ENCODE measurements at regions not wholly inside any gene's neighbourhood (a gene's known extent, or its start where the extent isn't known, plus 50 kb on each side); places are given as distances from the start of the nearest gene placed in this dataset.

DNA sequence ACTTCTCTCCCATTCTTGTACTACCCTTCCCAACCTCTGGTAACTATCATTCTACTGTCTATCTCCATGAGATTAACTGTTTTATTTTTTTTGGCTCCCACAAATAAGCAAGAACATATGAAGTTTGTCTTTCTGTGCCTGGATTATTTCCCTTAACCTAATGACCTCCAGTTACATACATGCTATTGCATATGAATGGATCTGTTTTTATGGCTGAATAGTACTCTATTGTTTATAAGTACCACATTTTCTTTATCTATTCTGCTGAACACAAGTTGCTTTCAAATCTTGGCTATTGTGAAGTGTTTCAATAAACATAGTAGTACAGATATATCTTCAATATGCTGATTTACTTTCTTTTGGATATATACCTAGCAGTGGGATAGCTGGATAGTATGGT lies 376.6 kb upstream of the KCND2 start:
- Histone ChIP-seq H4K8ac (ENCODE audit: low read length) (no peak overlapping the region), H4K91ac (ENCODE audit: low read length) (no peak overlapping the region), H2BK15ac (ENCODE audit: low read depth, poor library complexity, severe bottlenecking) (no peak overlapping the region), H3K9me3 (ENCODE audit: control insufficient read depth, low read length) (peaks cover 7% of the 10 kb centered on the region), H3K23ac (ENCODE audit: low read length in 2 of 2) (no peak overlapping the region), H3K9ac (ENCODE audit: low read length) (no peak overlapping the region), H2BK5ac (ENCODE audit: low read depth, low read length, poor library complexity, severe bottlenecking) (no peak overlapping the region), H2AFZ (ENCODE audit: low read depth, low read length) (no peak overlapping the region), H3K4me1 (ENCODE audit: control insufficient read depth, insufficient read depth, low read depth, low read length) (no peaks in the 10 kb centered on the region), H3K27ac (ENCODE audit: low read length, poor library complexity, severe bottlenecking) (no peak overlapping the region), H3K27me3 (ENCODE audit: control insufficient read depth in 1 of 2, insufficient read depth in 1 of 2, low read length in 2 of 2) (no peaks in the 10 kb centered on the region), H2AK5ac (ENCODE audit: low read length, severe bottlenecking) (no peak overlapping the region), H3K36me3 (ENCODE audit: control insufficient read depth in 1 of 2, insufficient read depth in 2 of 2, low read depth in 1 of 2, low read length in 2 of 2) (no peaks in the 10 kb centered on the region), H3K4ac (ENCODE audit: low read depth in 1 of 2, low read length in 2 of 2) (no peak overlapping the region), H3K14ac (ENCODE audit: low read length in 2 of 2) (no peak overlapping the region), H2BK120ac (ENCODE audit: low read depth, low read length) (no peak overlapping the region), H3K4me3 (ENCODE audit: insufficient read depth in 1 of 2, low read depth in 1 of 2, low read length in 2 of 2) (no peak overlapping the region), H3K79me1 (replicated peaks; ENCODE audit: low read length, poor library complexity, severe bottlenecking) (no peaks in the 10 kb centered on the region), H3K18ac (ENCODE audit: low read depth in 1 of 2, low read length in 2 of 2) (no peak overlapping the region), H3K4me2 (ENCODE audit: low read length, poor library complexity, severe bottlenecking) (no peak overlapping the region), H2BK12ac (ENCODE audit: low read length in 2 of 2) (no peak overlapping the region)
- DNase-seq = no peak

DNA sequence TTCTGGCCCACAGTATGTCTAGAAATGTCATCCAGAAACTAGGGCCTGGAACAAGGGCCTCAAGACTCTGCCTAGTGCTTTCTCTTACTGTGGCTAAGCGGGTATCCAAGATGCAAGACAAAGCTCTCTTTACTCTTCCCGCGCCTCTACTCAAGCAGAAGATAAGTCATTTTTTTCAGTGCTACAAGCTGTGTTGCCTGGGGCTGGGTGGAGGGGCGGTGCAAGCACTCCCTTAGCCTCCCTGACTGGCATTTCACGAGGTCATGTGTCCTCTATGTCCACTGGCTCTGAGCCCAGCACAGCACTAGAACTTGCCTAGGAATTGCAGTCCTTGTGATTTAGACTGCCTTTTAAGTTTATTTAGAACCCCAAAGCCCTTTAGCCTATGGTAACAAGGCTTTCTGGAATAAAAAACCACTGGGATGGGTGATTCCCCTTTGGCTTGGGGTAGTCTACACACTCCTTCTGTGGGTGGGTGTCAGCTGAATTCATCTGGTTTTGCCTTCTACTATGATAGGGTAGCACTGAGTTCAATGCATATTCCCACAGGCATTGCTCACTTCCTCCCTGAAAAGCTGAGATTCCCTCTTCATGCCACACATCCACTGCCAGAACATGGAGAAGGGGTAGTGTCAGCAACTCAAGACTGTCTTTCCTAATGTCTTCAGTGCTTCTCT lies 371.8 kb upstream of the KCND2 start:
- Histone ChIP-seq H3K4me2 (ENCODE audit: low read length, poor library complexity, severe bottlenecking) (no peak overlapping the region), H3K14ac (ENCODE audit: low read length in 2 of 2) (no peak overlapping the region), H3K27ac (ENCODE audit: low read length, poor library complexity, severe bottlenecking) (no peak overlapping the region), H3K9me3 (ENCODE audit: control insufficient read depth, low read length) (peaks cover 7% of the 10 kb centered on the region), H3K79me1 (replicated peaks; ENCODE audit: low read length, poor library complexity, severe bottlenecking) (no peaks in the 10 kb centered on the region), H2AFZ (ENCODE audit: low read depth, low read length) (no peak overlapping the region), H4K8ac (ENCODE audit: low read length) (no peak overlapping the region), H2BK12ac (ENCODE audit: low read length in 2 of 2) (no peak overlapping the region), H3K27me3 (ENCODE audit: control insufficient read depth in 1 of 2, insufficient read depth in 1 of 2, low read length in 2 of 2) (no peaks in the 10 kb centered on the region), H3K4me3 (ENCODE audit: insufficient read depth in 1 of 2, low read depth in 1 of 2, low read length in 2 of 2) (no peak overlapping the region), H2AK5ac (ENCODE audit: low read length, severe bottlenecking) (no peak overlapping the region), H3K23ac (ENCODE audit: low read length in 2 of 2) (no peak overlapping the region), H3K36me3 (ENCODE audit: control insufficient read depth in 1 of 2, insufficient read depth in 2 of 2, low read depth in 1 of 2, low read length in 2 of 2) (no peaks in the 10 kb centered on the region), H3K4me1 (ENCODE audit: control insufficient read depth, insufficient read depth, low read depth, low read length) (no peaks in the 10 kb centered on the region), H3K4ac (ENCODE audit: low read depth in 1 of 2, low read length in 2 of 2) (no peak overlapping the region), H4K91ac (ENCODE audit: low read length) (no peak overlapping the region), H3K9ac (ENCODE audit: low read length) (no peak overlapping the region), H2BK120ac (ENCODE audit: low read depth, low read length) (no peak overlapping the region), H2BK15ac (ENCODE audit: low read depth, poor library complexity, severe bottlenecking) (no peak overlapping the region), H2BK5ac (ENCODE audit: low read depth, low read length, poor library complexity, severe bottlenecking) (no peak overlapping the region), H3K18ac (ENCODE audit: low read depth in 1 of 2, low read length in 2 of 2) (no peak overlapping the region)
- WGBS = 89% methylated on average over 5 of the region's 5 CpGs
- no peak for DNase-seq

DNA sequence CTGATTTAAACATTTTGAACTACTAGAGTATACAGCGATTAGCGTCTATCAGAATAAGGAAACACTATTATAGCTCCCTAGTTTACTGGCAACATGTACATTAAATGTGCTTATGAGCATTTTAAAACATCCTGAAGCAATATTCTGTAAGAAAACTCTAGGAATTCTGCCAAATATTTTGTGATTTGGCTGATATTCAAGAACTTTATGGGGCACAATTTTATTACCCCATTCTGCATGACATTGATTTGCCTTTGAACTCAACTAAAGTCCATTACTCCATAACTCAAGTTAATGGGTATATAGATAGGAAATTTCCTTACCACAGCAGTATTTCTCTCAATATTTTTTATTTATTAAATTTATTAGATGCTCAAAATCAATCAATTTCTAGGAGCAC lies 369.9 kb upstream of the KCND2 start:
- H4K91ac ChIP-seq (ENCODE audit: low read length) = no peak overlapping the region
- H3K9me3 ChIP-seq (ENCODE audit: control insufficient read depth, low read length) = no peaks in the 10 kb centered on the region
- no peak overlapping the region for H2AFZ ChIP-seq (ENCODE audit: low read depth, low read length)
- H4K8ac ChIP-seq (ENCODE audit: low read length) = no peak overlapping the region
- H3K36me3 ChIP-seq (ENCODE audit: control insufficient read depth in 1 of 2, insufficient read depth in 2 of 2, low read depth in 1 of 2, low read length in 2 of 2) = no peaks in the 10 kb centered on the region
- no peak overlapping the region for H3K4me2 ChIP-seq (ENCODE audit: low read length, poor library complexity, severe bottlenecking)
- no CpG with 5 or more reads among the region's 2 CpGs for WGBS
- no peak overlapping the region for H3K4ac ChIP-seq (ENCODE audit: low read depth in 1 of 2, low read length in 2 of 2)
- no peak overlapping the region for H3K9ac ChIP-seq (ENCODE audit: low read length)
- no peak for DNase-seq
- no peak overlapping the region for H3K27ac ChIP-seq (ENCODE audit: low read length, poor library complexity, severe bottlenecking)
- no peaks in the 10 kb centered on the region for H3K4me1 ChIP-seq (ENCODE audit: control insufficient read depth, insufficient read depth, low read depth, low read length)
- no peak overlapping the region for H3K18ac ChIP-seq (ENCODE audit: low read depth in 1 of 2, low read length in 2 of 2)
- H3K14ac ChIP-seq (ENCODE audit: low read length in 2 of 2) = no peak overlapping the region
- H3K27me3 ChIP-seq (ENCODE audit: control insufficient read depth in 1 of 2, insufficient read depth in 1 of 2, low read length in 2 of 2) = no peaks in the 10 kb centered on the region
- H3K79me1 ChIP-seq (replicated peaks; ENCODE audit: low read length, poor library complexity, severe bottlenecking) = no peaks in the 10 kb centered on the region
- H2BK15ac ChIP-seq (ENCODE audit: low read depth, poor library complexity, severe bottlenecking) = no peak overlapping the region
- H3K23ac ChIP-seq (ENCODE audit: low read length in 2 of 2) = no peak overlapping the region
- no peak overlapping the region for H2BK120ac ChIP-seq (ENCODE audit: low read depth, low read length)
- H2BK12ac ChIP-seq (ENCODE audit: low read length in 2 of 2) = no peak overlapping the region
- H2AK5ac ChIP-seq (ENCODE audit: low read length, severe bottlenecking) = no peak overlapping the region
- no peak overlapping the region for H3K4me3 ChIP-seq (ENCODE audit: insufficient read depth in 1 of 2, low read depth in 1 of 2, low read length in 2 of 2)
- H2BK5ac ChIP-seq (ENCODE audit: low read depth, low read length, poor library complexity, severe bottlenecking) = no peak overlapping the region

DNA sequence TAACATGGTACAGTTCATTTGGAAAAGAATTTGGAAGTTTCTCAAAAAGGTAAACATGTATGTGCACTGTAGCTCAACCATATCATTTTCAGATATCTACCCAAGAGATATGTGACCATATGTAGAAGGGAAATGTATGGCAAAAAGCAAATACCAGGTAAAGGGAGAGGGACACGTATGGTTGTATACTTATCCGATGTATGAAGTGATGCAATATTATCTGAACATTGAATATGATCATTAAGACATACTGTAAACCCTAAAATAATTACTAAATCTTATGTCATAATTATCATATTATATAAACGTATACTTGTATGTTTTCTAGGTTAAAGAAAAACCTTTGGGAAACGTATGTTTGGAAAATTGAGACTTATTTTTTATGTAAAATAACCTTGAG lies 367.5 kb upstream of the KCND2 start:
- Histone ChIP-seq H2AFZ (ENCODE audit: low read depth, low read length) (no peak overlapping the region), H3K9me3 (ENCODE audit: control insufficient read depth, low read length) (no peaks in the 10 kb centered on the region), H3K27me3 (ENCODE audit: control insufficient read depth in 1 of 2, insufficient read depth in 1 of 2, low read length in 2 of 2) (no peaks in the 10 kb centered on the region), H3K79me1 (replicated peaks; ENCODE audit: low read length, poor library complexity, severe bottlenecking) (no peaks in the 10 kb centered on the region), H3K9ac (ENCODE audit: low read length) (no peak overlapping the region), H4K91ac (ENCODE audit: low read length) (no peak overlapping the region), H3K18ac (ENCODE audit: low read depth in 1 of 2, low read length in 2 of 2) (no peak overlapping the region), H3K4me2 (ENCODE audit: low read length, poor library complexity, severe bottlenecking) (no peak overlapping the region), H3K36me3 (ENCODE audit: control insufficient read depth in 1 of 2, insufficient read depth in 2 of 2, low read depth in 1 of 2, low read length in 2 of 2) (no peaks in the 10 kb centered on the region), H3K14ac (ENCODE audit: low read length in 2 of 2) (no peak overlapping the region), H2BK15ac (ENCODE audit: low read depth, poor library complexity, severe bottlenecking) (no peak overlapping the region), H3K23ac (ENCODE audit: low read length in 2 of 2) (no peak overlapping the region), H3K27ac (ENCODE audit: low read length, poor library complexity, severe bottlenecking) (no peak overlapping the region), H2BK120ac (ENCODE audit: low read depth, low read length) (no peak overlapping the region), H2BK12ac (ENCODE audit: low read length in 2 of 2) (no peak overlapping the region), H3K4me1 (ENCODE audit: control insufficient read depth, insufficient read depth, low read depth, low read length) (no peaks in the 10 kb centered on the region), H2AK5ac (ENCODE audit: low read length, severe bottlenecking) (no peak overlapping the region), H3K4ac (ENCODE audit: low read depth in 1 of 2, low read length in 2 of 2) (no peak overlapping the region), H3K4me3 (ENCODE audit: insufficient read depth in 1 of 2, low read depth in 1 of 2, low read length in 2 of 2) (no peak overlapping the region), H2BK5ac (ENCODE audit: low read depth, low read length, poor library complexity, severe bottlenecking) (no peak overlapping the region), H4K8ac (ENCODE audit: low read length) (no peak overlapping the region)
- no peak for DNase-seq
- WGBS = no CpG with 5 or more reads among the region's 4 CpGs

All from mesenchymal stem cell (in vitro differentiated cells and primary cell).